T-cell (primary cell): ENCODE measurements at regions not wholly inside any gene's neighbourhood (a gene's known extent, or its start where the extent isn't known, plus 50 kb on each side); places are given as distances from the start of the nearest gene placed in this dataset.

ENCODE experiments used
- ATAC-seq, 4 experiments: fragments of 200-7000 bp in 3 of 4; fragments of 150-1000 bp in 1 of 4; cut with Tn5 transposase; replicated peaks in 1 of 4; 1 replicate in 3 of 4; 2 replicates in 1 of 4; pipeline ENCODE4 v1.10.0; 2021; ENCODE audit warnings: moderate library complexity in 3 of 4, mild to moderate bottlenecking in 2 of 4, moderate number of reproducible peaks in 1 of 4
- CTCF ChIA-PET, 2 donors: fragments of 300-600 bp; sonication (Branson Sonifier 250); formaldehyde crosslinking; loops; one replicate each; lab custom pipeline; 2022; ENCODE audit warnings: antibody characterized with exemption in 2 of 2; lab: Charles Lee
- POLR2A ChIA-PET, 2 donors: fragments of 300-600 bp; sonication (Branson Sonifier 250); formaldehyde crosslinking; loops; one replicate each; lab custom pipeline; 2022; ENCODE audit warnings: antibody characterized with exemption in 2 of 2; lab: Charles Lee
- DNase-seq, 35 experiments: peaks; one replicate each; pipeline versions ENCODE4 v3.0.0 to v3.0.0-alpha.2; 2013 to 2023
- H3K27ac ChIP-seq: one replicate; pipeline ENCODE4 v1.5.1; 2013; ENCODE audit warnings: low read length
- H3K27me3 ChIP-seq, 2 experiments: replicated peaks in 1 of 2; 1 replicate in 1 of 2; 2 replicates in 1 of 2; pipeline versions ENCODE4 v1.6.1 to v1.7.0; 2013; ENCODE audit warnings: low read length in 1 of 2, mixed read lengths in 1 of 2; ENCODE audit not compliant: control insufficient read depth in 2 of 2, insufficient read depth in 2 of 2; ENCODE audit errors: extremely low read depth in 1 of 2
- H3K36me3 ChIP-seq, 2 donors: 1 replicate in 1 of 2; 2 replicates in 1 of 2; pipeline versions ENCODE4 v1.6.1 to v1.7.0; 2013; ENCODE audit warnings: low read length in 1 of 2; ENCODE audit not compliant: control insufficient read depth in 2 of 2, insufficient read depth in 1 of 2; ENCODE audit errors: extremely low read depth in 1 of 2
- H3K4me1 ChIP-seq, 2 experiments: 1 replicate in 1 of 2; 2 replicates in 1 of 2; pipeline versions ENCODE4 v1.6.1 to v1.7.0; 2013; ENCODE audit warnings: low read length in 2 of 2, mixed read lengths in 1 of 2; ENCODE audit not compliant: insufficient read depth in 2 of 2, control insufficient read depth in 1 of 2; ENCODE audit errors: extremely low read depth in 1 of 2
- H3K4me3 ChIP-seq, 2 donors: 1 replicate in 1 of 2; 2 replicates in 1 of 2; pipeline versions ENCODE4 v1.5.1 to v1.7.0; 2013; ENCODE audit warnings: mild to moderate bottlenecking in 2 of 2, low read length in 1 of 2, moderate library complexity in 1 of 2; ENCODE audit not compliant: control insufficient read depth in 1 of 2; ENCODE audit errors: extremely low read depth in 1 of 2
- H3K9me3 ChIP-seq: 2 replicates; pipeline ENCODE4 v1.7.0; 2013
- H3K27ac Mint-ChIP-seq, 2 donors: one replicate each; pipeline ENCODE4 v1.8.0; 2020 to 2021; ENCODE audit warnings: mild to moderate bottlenecking in 2 of 2, mixed read lengths in 2 of 2
- H3K27me3 Mint-ChIP-seq, 2 donors: one replicate each; pipeline ENCODE4 v1.8.0; 2021 to 2022; ENCODE audit warnings: mixed read lengths in 2 of 2
- H3K36me3 Mint-ChIP-seq: one replicate; pipeline ENCODE4 v1.8.0; 2021; ENCODE audit warnings: mixed read lengths
- H3K4me1 Mint-ChIP-seq, 3 donors: one replicate each; pipeline ENCODE4 v1.8.0; 2020 to 2022; ENCODE audit warnings: mixed read lengths in 3 of 3, mild to moderate bottlenecking in 1 of 3
- H3K4me3 Mint-ChIP-seq, 3 donors: one replicate each; pipeline ENCODE4 v1.8.0; 2020 to 2022; ENCODE audit warnings: mild to moderate bottlenecking in 3 of 3, mixed read lengths in 3 of 3, moderate library complexity in 3 of 3
- H3K9me3 Mint-ChIP-seq, 3 donors: one replicate each; pipeline ENCODE4 v1.8.0; 2020 to 2022; ENCODE audit warnings: mixed read lengths in 3 of 3
- WGBS: methylation state at CpG from one replicate; pipeline ENCODE4 v1.1.5; 2013; ENCODE audit warnings: missing lambda C conversion rate; ENCODE audit not compliant: insufficient coverage; 5-methylcytosine and 5-hydroxymethylcytosine counted together

DNA sequence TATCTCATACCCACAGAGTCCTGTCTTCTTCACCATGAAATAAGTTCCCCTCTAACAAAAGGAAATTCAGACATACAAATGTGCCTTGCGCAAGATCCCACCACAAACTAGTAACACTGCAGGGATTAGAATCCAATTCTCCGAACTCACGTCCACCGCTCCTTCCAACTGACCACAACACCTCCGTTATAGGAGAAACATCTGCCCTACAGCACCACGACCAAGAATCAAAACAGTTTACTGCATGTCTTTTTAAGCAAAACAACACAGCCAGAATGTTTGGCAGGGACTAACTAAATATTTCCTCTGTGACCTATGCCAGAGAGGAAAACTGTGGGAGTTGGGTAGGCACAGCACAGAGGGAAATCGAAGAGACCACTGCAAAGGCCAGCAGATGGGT lies 72.7 kb upstream of the AKIP1 start:
- POLR2A ChIA-PET, result no interaction called here
- peaks cover 0 to 20% of the 10 kb centered on the region in 2 experiments for H3K27me3 ChIP-seq
- no peak overlapping the region for H3K4me3 ChIP-seq
- 83% methylated on average over 6 of the region's 7 CpGs for WGBS
- H3K36me3 Mint-ChIP-seq, result no peaks in the 10 kb centered on the region
- H3K4me3 Mint-ChIP-seq, result no peak overlapping the region
- CTCF ChIA-PET, result no interaction called here
- no peak overlapping the region for H3K27ac Mint-ChIP-seq
- no peak for DNase-seq
- no peak for ATAC-seq
- no peaks in the 10 kb centered on the region for H3K9me3 ChIP-seq
- H3K9me3 Mint-ChIP-seq, result no peaks in the 10 kb centered on the region
- H3K27me3 Mint-ChIP-seq, result peaks cover 21 to 23% of the 10 kb centered on the region in 2 donors
- no peak overlapping the region for H3K27ac ChIP-seq
- no peaks in the 10 kb centered on the region for H3K4me1 Mint-ChIP-seq
- no peaks in the 10 kb centered on the region for H3K4me1 ChIP-seq
- H3K36me3 ChIP-seq, result no peaks in the 10 kb centered on the region

DNA sequence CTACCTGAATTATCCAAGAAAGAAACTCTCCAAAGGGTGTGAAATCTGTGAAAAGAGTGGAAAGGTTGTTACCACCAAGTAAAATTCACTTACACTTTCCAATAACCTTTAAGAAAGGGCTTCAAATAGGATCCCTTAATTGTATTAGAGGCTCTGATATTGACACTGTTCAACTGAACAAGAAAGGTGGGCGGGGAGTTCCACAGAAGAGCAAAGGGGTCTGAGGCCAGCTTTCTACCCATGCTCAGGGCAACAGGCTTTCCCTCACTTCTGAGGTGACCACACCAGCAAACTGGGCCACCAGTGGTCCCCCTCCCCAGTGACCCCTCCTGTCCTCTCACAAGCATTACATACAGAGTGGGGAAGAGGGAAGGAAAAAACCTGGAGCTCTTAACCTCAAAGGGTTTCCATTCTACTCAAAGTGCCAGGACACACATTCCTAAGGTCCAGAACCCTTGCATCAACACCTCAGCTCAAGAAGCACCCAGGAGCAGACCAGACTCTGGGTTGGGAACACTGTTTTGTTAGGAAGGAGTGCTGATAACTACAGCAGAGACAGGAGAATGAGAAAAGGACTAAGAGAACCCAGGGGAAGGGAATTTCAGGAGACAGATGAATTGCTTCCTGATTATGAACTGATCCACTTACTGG lies 71.6 kb upstream of the AKIP1 start:
- Mint-ChIP-seq H3K27ac (no peak overlapping the region), H3K9me3 (no peaks in the 10 kb centered on the region), H3K4me3 (no peak overlapping the region), H3K27me3 (peaks cover 27% of the 10 kb centered on the region in 2 donors), H3K4me1 (no peaks in the 10 kb centered on the region), H3K36me3 (no peaks in the 10 kb centered on the region)
- Histone ChIP-seq H3K27me3 (peaks cover 0 to 29% of the 10 kb centered on the region in 2 experiments), H3K36me3 (no peaks in the 10 kb centered on the region), H3K27ac (no peak overlapping the region), H3K9me3 (no peaks in the 10 kb centered on the region), H3K4me1 (no peaks in the 10 kb centered on the region), H3K4me3 (no peak overlapping the region)
- no peak for ATAC-seq
- CTCF ChIA-PET, result no interaction called here
- DNase-seq, result no peak
- POLR2A ChIA-PET, result no interaction called here
- WGBS, result no CpG with 5 or more reads among the region's 1 CpG

DNA sequence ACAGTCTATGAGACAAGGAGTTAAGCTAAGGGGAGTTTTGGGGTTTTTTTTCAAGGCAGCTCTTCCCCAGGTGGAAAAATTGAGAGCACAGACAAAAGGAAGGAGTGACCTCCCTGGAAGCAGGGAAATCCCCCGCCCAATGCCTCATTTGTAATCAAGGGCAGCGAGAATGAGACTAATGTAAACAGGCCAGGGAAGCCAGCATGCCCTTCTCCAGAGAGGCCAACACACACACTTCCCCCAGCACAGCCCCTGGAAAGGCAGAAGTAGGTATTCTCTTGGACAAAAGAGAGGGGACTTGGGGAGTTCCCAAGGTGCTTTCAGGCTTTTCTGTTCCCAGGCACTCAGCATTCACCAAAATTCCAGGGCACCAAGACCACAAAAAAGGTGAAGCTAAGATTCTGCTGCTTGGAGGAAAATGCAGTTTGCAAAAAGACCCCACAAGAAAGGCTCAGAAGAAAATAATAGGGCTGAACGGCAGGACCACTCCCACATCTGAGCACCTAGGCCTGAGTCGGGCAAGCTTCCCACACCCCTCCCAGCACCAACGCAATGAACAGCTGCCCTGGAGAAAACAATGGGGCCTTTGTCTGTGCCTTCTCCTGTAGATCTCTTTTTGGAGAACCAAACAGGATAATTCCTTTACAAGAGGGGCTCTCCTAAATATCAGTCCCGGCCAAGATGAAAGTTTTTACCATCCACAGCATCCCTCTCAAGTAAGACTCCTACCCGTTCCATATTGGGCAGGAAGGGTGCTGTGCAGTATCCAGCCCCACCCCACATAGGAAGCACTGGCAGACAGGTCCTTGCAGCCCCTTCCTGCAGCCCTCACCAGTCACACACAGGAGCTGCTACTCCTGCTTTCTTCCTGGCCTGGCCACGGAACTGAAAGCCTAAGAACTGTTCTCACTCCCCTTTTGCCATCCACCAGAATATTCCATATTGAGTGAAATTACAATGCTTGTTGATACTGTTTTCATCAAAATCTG lies 70.7 kb upstream of the AKIP1 start:
- H3K4me1 Mint-ChIP-seq, result no peaks in the 10 kb centered on the region
- no peaks in the 10 kb centered on the region for H3K9me3 Mint-ChIP-seq
- Histone ChIP-seq H3K36me3 (no peaks in the 10 kb centered on the region), H3K27ac (no peak overlapping the region), H3K4me3 (no peak overlapping the region), H3K27me3 (peaks cover 0 to 28% of the 10 kb centered on the region in 2 experiments), H3K4me1 (no peaks in the 10 kb centered on the region), H3K9me3 (no peaks in the 10 kb centered on the region)
- H3K27ac Mint-ChIP-seq, result no peak overlapping the region
- WGBS, result 83% methylated on average over 6 of the region's 8 CpGs
- no peak overlapping the region for H3K4me3 Mint-ChIP-seq
- H3K36me3 Mint-ChIP-seq, result no peaks in the 10 kb centered on the region
- ATAC-seq, result no peak
- CTCF ChIA-PET, result no interaction called here
- H3K27me3 Mint-ChIP-seq, result peaks cover 26 to 27% of the 10 kb centered on the region in 2 donors
- POLR2A ChIA-PET, result no interaction called here
- no peak for DNase-seq

DNA sequence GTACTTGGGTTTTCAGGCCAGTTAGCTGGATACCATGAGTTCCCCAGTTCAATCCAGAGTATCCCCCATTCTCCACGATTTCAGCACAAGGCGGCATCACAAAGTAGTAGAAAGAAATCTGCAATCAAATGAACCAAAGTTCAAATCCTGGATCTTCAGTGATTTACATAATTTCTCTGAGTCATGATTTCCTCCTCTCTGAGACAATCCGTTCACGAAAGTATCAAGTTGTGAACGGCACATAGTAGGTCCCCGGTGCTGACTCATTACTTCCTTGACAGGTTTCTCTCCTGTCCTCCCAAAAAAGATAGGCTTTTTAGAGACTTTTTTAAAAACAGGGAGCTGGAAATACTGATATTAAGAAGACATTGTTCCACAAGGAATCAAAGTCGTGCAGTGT lies 69.1 kb upstream of the AKIP1 start:
- 56% methylated on average over 2 of the region's 7 CpGs for WGBS
- no peaks in the 10 kb centered on the region for H3K9me3 ChIP-seq
- no peaks in the 10 kb centered on the region for H3K4me1 ChIP-seq
- H3K4me3 ChIP-seq, result no peak overlapping the region
- ChIA-PET POLR2A (no interaction called here), CTCF (interaction anchor here in 1 of 2 donors (0.6 kb wide), 1 partner anchor 596 kb away, joined by 3 read pairs; no protein-coding TSS in a partner anchor)
- no peaks in the 10 kb centered on the region for H3K4me1 Mint-ChIP-seq
- H3K4me3 Mint-ChIP-seq, result no peak overlapping the region
- no peaks in the 10 kb centered on the region for H3K9me3 Mint-ChIP-seq
- peaks cover 24% of the 10 kb centered on the region in 2 donors for H3K27me3 Mint-ChIP-seq
- no peaks in the 10 kb centered on the region for H3K36me3 Mint-ChIP-seq
- no peak for DNase-seq
- no peak for ATAC-seq
- H3K36me3 ChIP-seq, result no peaks in the 10 kb centered on the region
- H3K27me3 ChIP-seq, result peaks cover 0 to 28% of the 10 kb centered on the region in 2 experiments
- H3K27ac ChIP-seq, result no peak overlapping the region
- no peak overlapping the region for H3K27ac Mint-ChIP-seq

DNA sequence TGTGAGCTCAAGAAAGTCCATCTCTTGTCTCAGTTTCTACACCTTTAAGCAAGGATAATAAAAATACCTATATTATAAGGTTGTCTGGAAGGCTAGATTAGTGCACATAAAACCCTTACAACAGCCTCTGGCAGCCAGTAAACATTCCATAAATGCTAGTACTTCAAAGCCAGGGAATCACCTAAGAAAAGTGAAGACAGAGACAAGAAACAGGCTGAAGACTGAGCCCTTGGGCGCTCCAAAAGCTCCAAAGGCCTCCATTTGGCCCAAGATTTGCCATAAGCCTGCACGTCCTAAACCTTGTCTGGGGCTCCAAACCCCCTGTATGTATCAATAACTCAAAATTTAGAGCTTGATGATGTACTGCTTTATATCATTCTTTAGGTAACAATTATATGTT lies 52.2 kb upstream of the AKIP1 start:
- Mint-ChIP-seq H3K36me3 (no peaks in the 10 kb centered on the region), H3K4me3 (no peak overlapping the region), H3K9me3 (no peaks in the 10 kb centered on the region), H3K27ac (no peak overlapping the region), H3K4me1 (no peaks in the 10 kb centered on the region), H3K27me3 (peaks cover 9 to 25% of the 10 kb centered on the region in 2 donors)
- H3K4me1 ChIP-seq, result no peaks in the 10 kb centered on the region
- WGBS, result no CpG with 5 or more reads among the region's 2 CpGs
- DNase-seq (no peak), ATAC-seq (no peak)
- ChIA-PET POLR2A (no interaction called here), CTCF (no interaction called here)
- no peaks in the 10 kb centered on the region for H3K9me3 ChIP-seq
- H3K27ac ChIP-seq, result no peak overlapping the region
- H3K4me3 ChIP-seq, result no peak overlapping the region
- H3K36me3 ChIP-seq, result no peaks in the 10 kb centered on the region
- peaks cover 0 to 8% of the 10 kb centered on the region in 2 experiments for H3K27me3 ChIP-seq
